Activated naive CD4-positive, alpha-beta T cell treated with anti-CD3 and anti-CD28 coated beads for 36 hours (primary cell): ENCODE measurements at regions not wholly inside any gene's neighbourhood (a gene's known extent, or its start where the extent isn't known, plus 50 kb on each side); places are given as distances from the start of the nearest gene placed in this dataset.

Experiments used
- CTCF ChIA-PET: fragments of 350-600 bp; sonication (Branson Sonifier 250); formaldehyde crosslinking; loops from one replicate; lab custom pipeline; 2021; ENCODE audit warnings: antibody characterized with exemption; lab: Charles Lee
- DNase-seq: peaks from one replicate; pipeline ENCODE4 v3.0.0-alpha.2; 2020
- H3K27ac Mint-ChIP-seq: one replicate; pipeline ENCODE4 v1.8.0; 2021; ENCODE audit warnings: mild to moderate bottlenecking, mixed read lengths
- H3K27me3 Mint-ChIP-seq: one replicate; pipeline ENCODE4 v1.8.0; 2021; ENCODE audit warnings: low read depth, mixed read lengths
- H3K36me3 Mint-ChIP-seq: one replicate; pipeline ENCODE4 v1.8.0; 2021; ENCODE audit warnings: low read depth, mixed read lengths
- H3K4me1 Mint-ChIP-seq: one replicate; pipeline ENCODE4 v1.8.0; 2021; ENCODE audit warnings: low read depth, mixed read lengths
- H3K4me3 Mint-ChIP-seq: one replicate; pipeline ENCODE4 v1.8.0; 2021; ENCODE audit warnings: mild to moderate bottlenecking, moderate library complexity, mixed read lengths
- H3K9me3 Mint-ChIP-seq: one replicate; pipeline ENCODE4 v1.8.0; 2021; ENCODE audit warnings: mixed read lengths
- intact Hi-C: fragments of 100-400 bp; cut with micrococcal nuclease; formaldehyde crosslinking; loops from one replicate; pipeline ENCODE4 v1.15.1; 2023

- intact Hi-C loops, result no loop called here
- Mint-ChIP-seq H3K4me1 (no peaks in the 10 kb centered on the region), H3K27ac (no peak overlapping the region), H3K27me3 (peaks cover 9% of the 10 kb centered on the region), H3K9me3 (no peaks in the 10 kb centered on the region), H3K36me3 (no peaks in the 10 kb centered on the region), H3K4me3 (no peak overlapping the region)
- CTCF ChIA-PET, result interaction anchor here (0.5 kb wide), 1 partner anchor 240 kb away, joined by 6 read pairs; no protein-coding TSS in a partner anchor
- DNase-seq, result no peak
Measured at GRCh38 chr2:19677215-19677777, 224.5 kb downstream of the TTC32 start.

DNA sequence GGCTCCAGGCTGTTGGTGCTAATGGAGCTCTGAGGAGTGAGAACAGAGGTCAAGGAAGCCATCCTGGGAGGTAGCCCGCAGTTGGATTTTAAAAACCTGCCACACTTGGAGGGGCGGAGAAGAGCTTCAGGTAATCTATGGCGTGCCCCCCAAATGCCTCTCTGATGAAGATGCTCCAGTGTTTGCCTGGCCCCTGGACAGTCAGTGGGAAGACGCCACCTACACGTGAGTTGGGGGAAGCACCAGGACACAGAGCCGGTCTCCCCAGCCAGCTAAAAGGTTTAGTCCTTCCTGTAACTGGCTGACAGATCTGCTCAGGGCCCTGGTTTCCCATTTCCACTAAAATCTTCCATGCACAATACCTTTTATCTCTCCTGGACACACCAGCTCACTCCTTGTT is 225.0 kb downstream of the TTC32 start:
- Mint-ChIP-seq H3K27ac (no peak overlapping the region), H3K27me3 (peaks cover 9% of the 10 kb centered on the region), H3K4me3 (no peak overlapping the region), H3K36me3 (no peaks in the 10 kb centered on the region), H3K4me1 (no peaks in the 10 kb centered on the region), H3K9me3 (no peaks in the 10 kb centered on the region)
- CTCF ChIA-PET, result no interaction called here
- DNase-seq, result no peak
- intact Hi-C loops, result no loop called here

GRCh38 chr2:19675856-19676460 is 225.8 kb downstream of the TTC32 start:
- H3K9me3 Mint-ChIP-seq, result no peaks in the 10 kb centered on the region
- no peak overlapping the region for H3K4me3 Mint-ChIP-seq
- no peak for DNase-seq
- intact Hi-C loops, result no loop called here
- no peak overlapping the region for H3K27ac Mint-ChIP-seq
- peaks cover 9% of the 10 kb centered on the region for H3K27me3 Mint-ChIP-seq
- no peaks in the 10 kb centered on the region for H3K36me3 Mint-ChIP-seq
- H3K4me1 Mint-ChIP-seq, result no peaks in the 10 kb centered on the region
- CTCF ChIA-PET, result no interaction called here

- Mint-ChIP-seq H3K27me3 (peaks cover 9% of the 10 kb centered on the region), H3K4me1 (no peaks in the 10 kb centered on the region), H3K27ac (no peak overlapping the region), H3K36me3 (no peaks in the 10 kb centered on the region), H3K4me3 (no peak overlapping the region), H3K9me3 (no peaks in the 10 kb centered on the region)
- intact Hi-C loops, result no loop called here
- no peak for DNase-seq
- CTCF ChIA-PET, result no interaction called here
Measured at GRCh38 chr2:19675003-19675629, 226.7 kb downstream of the TTC32 start.

DNA sequence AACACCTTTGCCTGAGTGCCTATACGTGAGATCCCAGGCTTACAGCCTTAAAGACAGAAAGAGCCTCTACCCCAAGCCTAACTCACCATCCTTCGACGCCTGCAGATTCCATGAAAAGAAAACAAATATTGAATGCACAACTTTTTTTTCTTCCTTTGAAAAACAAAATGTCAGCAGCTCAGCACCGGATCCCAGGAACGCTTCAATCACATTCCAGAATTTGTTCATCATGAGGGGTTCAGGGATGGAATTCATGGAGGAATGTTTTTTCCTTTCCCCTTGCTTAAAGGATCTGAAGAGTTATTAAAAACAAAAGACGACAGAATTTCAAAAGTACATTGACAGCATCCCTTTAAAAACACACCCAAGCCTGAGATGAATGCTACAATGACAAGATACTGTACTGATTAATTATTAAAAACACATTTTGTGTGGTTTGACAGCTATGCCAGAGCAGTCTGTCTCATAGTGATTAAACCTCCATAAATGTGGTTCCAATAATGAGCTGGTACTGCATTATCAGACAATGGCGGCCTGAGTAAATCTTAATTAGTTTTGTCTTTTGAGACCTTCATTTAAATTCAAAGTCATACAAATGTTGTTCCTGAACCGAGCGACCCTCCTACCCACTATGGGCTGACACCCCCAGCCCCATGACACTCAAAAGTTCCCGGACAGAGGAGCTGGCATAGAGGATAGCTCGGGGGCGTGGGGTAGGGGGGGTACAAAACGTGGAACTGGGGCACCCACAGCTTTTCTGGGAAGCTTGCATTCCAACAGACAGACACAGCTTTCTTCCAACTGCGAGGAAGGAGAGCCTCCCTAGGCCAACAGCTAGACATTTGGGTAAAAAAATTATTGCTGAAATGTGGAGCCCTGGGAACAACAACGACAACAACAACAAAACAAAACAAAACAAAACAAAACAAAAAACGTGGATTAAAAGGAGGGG is 227.5 kb downstream of the TTC32 start:
- no peak for DNase-seq
- intact Hi-C loops, result no loop called here
- Mint-ChIP-seq H3K9me3 (no peaks in the 10 kb centered on the region), H3K27ac (no peak overlapping the region), H3K4me3 (no peak overlapping the region), H3K4me1 (no peaks in the 10 kb centered on the region), H3K36me3 (no peaks in the 10 kb centered on the region), H3K27me3 (peaks cover 11% of the 10 kb centered on the region)
- CTCF ChIA-PET, result interaction anchor here (0.7 kb wide), 1 partner anchor 22 kb away, joined by 3 read pairs; no protein-coding TSS in a partner anchor

GRCh38 chr2:19673213-19673791 is 228.5 kb downstream of the TTC32 start:
- no peak overlapping the region for H3K4me3 Mint-ChIP-seq
- CTCF ChIA-PET, result no interaction called here
- intact Hi-C loops, result no loop called here
- no peak for DNase-seq
- no peaks in the 10 kb centered on the region for H3K9me3 Mint-ChIP-seq
- peaks cover 11% of the 10 kb centered on the region for H3K27me3 Mint-ChIP-seq
- no peaks in the 10 kb centered on the region for H3K36me3 Mint-ChIP-seq
- no peaks in the 10 kb centered on the region for H3K4me1 Mint-ChIP-seq
- no peak overlapping the region for H3K27ac Mint-ChIP-seq

GRCh38 chr2:19671916-19672315 is 229.9 kb downstream of the TTC32 start:
- DNase-seq, result no peak
- H3K4me1 Mint-ChIP-seq, result no peaks in the 10 kb centered on the region
- H3K27me3 Mint-ChIP-seq, result peaks cover 6% of the 10 kb centered on the region
- intact Hi-C loops, result no loop called here
- no peak overlapping the region for H3K27ac Mint-ChIP-seq
- H3K9me3 Mint-ChIP-seq, result no peaks in the 10 kb centered on the region
- no peaks in the 10 kb centered on the region for H3K36me3 Mint-ChIP-seq
- H3K4me3 Mint-ChIP-seq, result no peak overlapping the region
- CTCF ChIA-PET, result interaction anchor here (1.1 kb wide), 1 partner anchor 73 kb away, joined by 3 read pairs; no protein-coding TSS in a partner anchor

DNA sequence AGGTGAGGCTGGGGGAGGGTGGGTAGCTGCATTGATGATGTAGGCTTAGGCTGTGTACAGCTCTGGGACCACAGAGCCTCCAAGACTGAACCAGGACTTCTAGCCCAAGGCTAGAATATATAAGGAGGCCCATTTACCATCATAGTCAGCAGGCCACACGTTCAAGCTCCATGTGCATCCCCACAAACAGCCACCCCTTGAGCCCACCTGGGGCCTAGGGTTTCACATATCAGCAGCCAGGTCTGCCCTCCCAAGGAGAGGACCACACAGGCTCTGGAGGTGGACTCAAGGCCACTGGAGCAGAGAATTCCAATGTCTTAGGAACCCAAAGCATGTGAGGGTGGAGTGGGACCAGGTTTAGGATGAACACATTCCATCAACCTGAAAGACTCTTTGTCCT is 230.5 kb downstream of the TTC32 start:
- Mint-ChIP-seq H3K9me3 (no peaks in the 10 kb centered on the region), H3K27me3 (peaks cover 5% of the 10 kb centered on the region), H3K36me3 (no peaks in the 10 kb centered on the region), H3K4me1 (no peaks in the 10 kb centered on the region), H3K27ac (no peak overlapping the region), H3K4me3 (no peak overlapping the region)
- no peak for DNase-seq
- CTCF ChIA-PET, result interaction anchor here (1.1 kb wide), 1 partner anchor 72 kb away, joined by 3 read pairs; no protein-coding TSS in a partner anchor
- intact Hi-C loops, result no loop called here

GRCh38 chr2:19670303-19670702 is 231.5 kb downstream of the TTC32 start:
- Mint-ChIP-seq H3K9me3 (no peaks in the 10 kb centered on the region), H3K36me3 (no peaks in the 10 kb centered on the region), H3K4me3 (no peak overlapping the region), H3K4me1 (no peaks in the 10 kb centered on the region), H3K27ac (no peak overlapping the region), H3K27me3 (peaks cover 5% of the 10 kb centered on the region)
- no peak for DNase-seq
- intact Hi-C loops, result no loop called here
- CTCF ChIA-PET, result no interaction called here

DNA sequence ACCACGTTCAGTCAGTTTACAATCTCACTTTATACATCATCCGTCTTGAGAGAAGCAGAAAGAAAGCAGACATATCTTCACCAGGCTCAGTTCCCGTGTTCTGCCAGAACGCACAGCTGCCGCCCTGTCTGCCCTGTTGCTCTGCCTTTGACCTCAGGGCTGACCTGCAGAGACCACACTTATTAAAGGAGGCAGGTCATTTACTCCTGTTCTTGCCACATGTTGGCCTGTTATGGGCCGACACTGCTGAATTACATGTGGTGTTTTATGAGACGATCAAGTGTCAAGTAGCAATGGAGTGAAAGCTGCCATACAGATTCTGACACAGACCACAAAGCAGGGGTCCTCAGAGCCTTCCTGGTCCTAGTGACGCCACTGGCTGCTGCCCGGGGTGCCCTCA is 232.2 kb downstream of the TTC32 start:
- CTCF ChIA-PET, result no interaction called here
- Mint-ChIP-seq H3K4me3 (no peak overlapping the region), H3K4me1 (no peaks in the 10 kb centered on the region), H3K9me3 (no peaks in the 10 kb centered on the region), H3K36me3 (no peaks in the 10 kb centered on the region), H3K27me3 (peaks cover 3% of the 10 kb centered on the region), H3K27ac (no peak overlapping the region)
- intact Hi-C loops, result no loop called here
- DNase-seq, result no peak

DNA sequence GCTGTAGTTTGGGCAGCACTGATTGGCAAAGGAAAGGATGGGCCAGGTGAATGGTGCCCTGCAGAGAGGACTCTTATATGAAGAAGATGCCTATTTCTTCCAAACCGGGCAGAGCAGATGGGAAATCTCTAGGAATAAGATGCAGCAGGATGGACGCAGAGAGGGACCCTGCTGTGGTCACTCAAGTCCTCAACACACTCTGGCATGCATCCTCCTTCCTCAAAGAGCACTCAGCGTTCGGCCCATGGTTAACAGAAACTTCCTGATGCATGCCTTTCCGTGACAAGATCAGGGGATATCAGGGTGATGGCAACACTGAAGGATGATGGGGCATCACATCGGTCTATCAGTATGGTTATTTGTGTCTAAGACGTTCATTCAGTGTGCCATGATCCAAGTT is 232.7 kb downstream of the TTC32 start:
- H3K9me3 Mint-ChIP-seq, result no peaks in the 10 kb centered on the region
- H3K4me3 Mint-ChIP-seq, result no peak overlapping the region
- no peaks in the 10 kb centered on the region for H3K4me1 Mint-ChIP-seq
- DNase-seq, result no peak
- H3K27me3 Mint-ChIP-seq, result peaks cover 3% of the 10 kb centered on the region
- CTCF ChIA-PET, result no interaction called here
- no peaks in the 10 kb centered on the region for H3K36me3 Mint-ChIP-seq
- intact Hi-C loops, result no loop called here
- no peak overlapping the region for H3K27ac Mint-ChIP-seq

DNA sequence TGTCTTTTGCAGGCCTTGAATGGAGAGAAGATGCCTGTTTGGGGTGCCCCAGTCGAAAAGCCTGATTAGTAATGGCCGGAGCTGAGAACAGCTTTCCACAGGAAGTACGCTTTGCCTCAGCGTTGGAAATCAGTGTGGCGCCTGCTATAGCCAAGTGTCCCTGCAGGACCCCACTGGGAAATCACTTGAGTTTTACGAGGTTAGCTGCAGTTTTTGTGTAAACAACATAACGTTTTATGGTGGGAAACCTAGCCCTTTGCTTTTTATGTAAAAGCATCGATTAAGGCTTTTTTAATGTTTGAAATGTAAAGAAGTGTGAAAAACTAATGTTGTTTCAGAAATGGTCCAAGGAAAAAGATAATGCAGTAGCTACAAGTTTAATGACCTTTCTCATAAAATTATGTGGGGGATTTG is 234.2 kb downstream of the TTC32 start:
- no peaks in the 10 kb centered on the region for H3K9me3 Mint-ChIP-seq
- H3K36me3 Mint-ChIP-seq, result no peaks in the 10 kb centered on the region
- H3K4me3 Mint-ChIP-seq, result no peak overlapping the region
- no peak for DNase-seq
- H3K27me3 Mint-ChIP-seq, result peaks cover 7% of the 10 kb centered on the region
- intact Hi-C loops, result no loop called here
- H3K27ac Mint-ChIP-seq, result no peak overlapping the region
- H3K4me1 Mint-ChIP-seq, result no peaks in the 10 kb centered on the region
- CTCF ChIA-PET, result no interaction called here
